Brain microvascular endothelial cell (primary cell): ENCODE measurements at regions not wholly inside any gene's neighbourhood (a gene's known extent, or its start where the extent isn't known, plus 50 kb on each side); places are given as distances from the start of the nearest gene placed in this dataset.

Source experiments
- DNase-seq: peaks from one replicate; pipeline ENCODE4 v3.0.0-alpha.2; 2020
- H3K27ac ChIP-seq: fragments of 250-450 bp; sonication (Bioruptor Pico); 2 replicates; pipeline ENCODE4 v1.5.1; 2020; ENCODE audit warnings: mild to moderate bottlenecking, moderate library complexity
- H3K27me3 ChIP-seq: fragments of 250-450 bp; sonication (Bioruptor Pico); replicated peaks from 2 replicates; pipeline ENCODE4 v1.5.1; 2020; ENCODE audit warnings: mild to moderate bottlenecking
- H3K36me3 ChIP-seq: fragments of 250-450 bp; sonication (Bioruptor Pico); replicated peaks from 2 replicates; pipeline ENCODE4 v1.5.1; 2020; ENCODE audit warnings: mild to moderate bottlenecking
- H3K4me3 ChIP-seq: 2 replicates; pipeline ENCODE4 v1.5.1; 2011; ENCODE audit warnings: low read depth, mild to moderate bottlenecking, control low read depth, low read length, moderate library complexity
- in situ Hi-C: cut with HindIII; loops from 2 replicates; pipeline ENCODE4 v1.10.0; 2017; ENCODE audit warnings: low sequenced_read_pairs, low pct_ligation_motif_present
- TF ChIP-seq, protein P1 (sequence below): IDR thresholded peaks from 2 replicates; pipeline ENCODE4 v1.5.1; 2011; ENCODE audit warnings: low read depth, mild to moderate bottlenecking, moderate library complexity, low read length, control low read depth, inconsistent platforms; ENCODE audit errors: missing control alignments

DNA sequence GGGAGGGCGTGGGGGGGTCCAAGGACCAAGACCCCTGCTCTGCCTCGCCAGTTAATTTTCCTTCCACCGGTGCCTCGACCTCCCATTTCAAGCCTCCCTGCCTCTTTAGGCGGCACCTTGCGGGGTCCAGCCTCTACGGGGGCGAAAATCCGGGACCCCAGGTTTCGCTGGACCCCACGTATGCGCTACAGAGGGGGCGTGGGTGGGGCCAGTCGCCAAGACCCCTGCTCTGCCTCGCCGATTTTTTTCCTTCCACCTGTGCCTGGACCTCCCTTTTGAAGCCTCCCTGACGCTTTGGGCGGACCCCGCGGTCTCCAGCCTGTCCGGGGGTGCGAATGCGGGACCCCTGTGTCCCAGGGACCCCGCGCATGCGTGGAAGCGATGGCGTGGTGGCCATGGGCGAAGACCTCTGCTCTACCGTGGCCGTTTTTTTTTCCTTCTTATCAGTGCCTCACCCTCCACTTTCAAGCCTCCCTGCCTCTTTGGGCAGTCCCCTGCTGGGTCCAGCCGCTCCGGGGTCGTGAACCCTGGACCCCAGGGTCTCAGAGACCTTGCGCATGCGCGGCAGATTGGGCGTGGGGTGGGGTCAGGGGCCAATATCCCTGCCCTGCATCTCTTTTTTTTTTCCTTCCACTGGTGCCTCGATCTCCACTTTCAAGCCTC, 324.2 kb downstream of the ALG10 start:
- Histone ChIP-seq H3K27ac (no peak overlapping the region), H3K27me3 (no peaks in the 10 kb centered on the region), H3K36me3 (no peaks in the 10 kb centered on the region), H3K4me3 (no peak overlapping the region)
- no peak for DNase-seq
- in situ Hi-C loops = no loop called here
- TF ChIP-seq, protein P1, sequence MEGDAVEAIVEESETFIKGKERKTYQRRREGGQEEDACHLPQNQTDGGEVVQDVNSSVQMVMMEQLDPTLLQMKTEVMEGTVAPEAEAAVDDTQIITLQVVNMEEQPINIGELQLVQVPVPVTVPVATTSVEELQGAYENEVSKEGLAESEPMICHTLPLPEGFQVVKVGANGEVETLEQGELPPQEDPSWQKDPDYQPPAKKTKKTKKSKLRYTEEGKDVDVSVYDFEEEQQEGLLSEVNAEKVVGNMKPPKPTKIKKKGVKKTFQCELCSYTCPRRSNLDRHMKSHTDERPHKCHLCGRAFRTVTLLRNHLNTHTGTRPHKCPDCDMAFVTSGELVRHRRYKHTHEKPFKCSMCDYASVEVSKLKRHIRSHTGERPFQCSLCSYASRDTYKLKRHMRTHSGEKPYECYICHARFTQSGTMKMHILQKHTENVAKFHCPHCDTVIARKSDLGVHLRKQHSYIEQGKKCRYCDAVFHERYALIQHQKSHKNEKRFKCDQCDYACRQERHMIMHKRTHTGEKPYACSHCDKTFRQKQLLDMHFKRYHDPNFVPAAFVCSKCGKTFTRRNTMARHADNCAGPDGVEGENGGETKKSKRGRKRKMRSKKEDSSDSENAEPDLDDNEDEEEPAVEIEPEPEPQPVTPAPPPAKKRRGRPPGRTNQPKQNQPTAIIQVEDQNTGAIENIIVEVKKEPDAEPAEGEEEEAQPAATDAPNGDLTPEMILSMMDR = no peak

DNA sequence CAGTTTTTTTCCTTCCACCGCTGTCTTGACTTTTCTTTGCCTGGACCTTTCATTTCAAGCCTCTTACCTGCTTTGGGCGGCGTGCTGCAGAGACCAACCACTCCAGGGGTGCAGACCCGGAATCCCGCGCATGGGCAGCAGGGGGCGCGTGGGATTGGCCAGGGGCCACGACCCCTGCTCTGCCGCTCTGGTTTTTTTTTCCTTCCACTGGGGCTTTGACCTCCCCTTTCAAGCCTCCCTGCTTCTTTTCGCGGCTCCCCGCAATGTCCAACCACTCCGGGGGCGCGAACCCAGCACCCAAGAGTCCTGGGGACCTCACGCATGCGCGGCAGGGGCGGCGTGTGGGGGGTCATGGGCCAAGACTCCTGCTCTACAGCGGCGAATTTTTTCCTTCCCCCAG, 325.1 kb downstream of the ALG10 start:
- in situ Hi-C loops = no loop called here
- H3K27me3 ChIP-seq = no peaks in the 10 kb centered on the region
- no peak overlapping the region for H3K4me3 ChIP-seq
- H3K36me3 ChIP-seq = no peaks in the 10 kb centered on the region
- no peak overlapping the region for H3K27ac ChIP-seq
- DNase-seq = no peak
- TF ChIP-seq, protein P1 = no peak

DNA sequence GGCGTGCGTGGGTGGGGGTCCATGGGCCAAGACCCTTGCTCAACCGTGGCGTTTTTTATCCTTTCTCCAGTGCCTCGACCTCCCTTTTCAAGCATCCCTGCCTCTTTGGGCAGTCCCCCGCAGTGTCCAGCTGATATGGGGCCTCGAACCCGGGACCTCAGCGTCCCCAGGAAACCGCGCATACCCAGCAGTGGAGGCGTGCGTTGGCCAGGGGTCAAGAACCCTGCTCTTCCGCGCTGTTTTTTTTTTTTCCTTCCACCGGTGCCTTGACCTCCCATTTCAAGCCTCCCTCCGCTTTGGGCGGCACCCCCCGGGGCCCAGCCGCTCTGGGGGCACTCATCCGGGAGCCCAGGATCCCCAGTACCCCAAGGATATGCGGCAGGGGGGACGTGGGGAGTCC, 325.8 kb downstream of the ALG10 start:
- H3K4me3 ChIP-seq = no peak overlapping the region
- DNase-seq = no peak
- no peak overlapping the region for H3K27ac ChIP-seq
- in situ Hi-C loops = no loop called here
- no peaks in the 10 kb centered on the region for H3K27me3 ChIP-seq
- H3K36me3 ChIP-seq = no peaks in the 10 kb centered on the region
- TF ChIP-seq, protein P1 = no peak

DNA sequence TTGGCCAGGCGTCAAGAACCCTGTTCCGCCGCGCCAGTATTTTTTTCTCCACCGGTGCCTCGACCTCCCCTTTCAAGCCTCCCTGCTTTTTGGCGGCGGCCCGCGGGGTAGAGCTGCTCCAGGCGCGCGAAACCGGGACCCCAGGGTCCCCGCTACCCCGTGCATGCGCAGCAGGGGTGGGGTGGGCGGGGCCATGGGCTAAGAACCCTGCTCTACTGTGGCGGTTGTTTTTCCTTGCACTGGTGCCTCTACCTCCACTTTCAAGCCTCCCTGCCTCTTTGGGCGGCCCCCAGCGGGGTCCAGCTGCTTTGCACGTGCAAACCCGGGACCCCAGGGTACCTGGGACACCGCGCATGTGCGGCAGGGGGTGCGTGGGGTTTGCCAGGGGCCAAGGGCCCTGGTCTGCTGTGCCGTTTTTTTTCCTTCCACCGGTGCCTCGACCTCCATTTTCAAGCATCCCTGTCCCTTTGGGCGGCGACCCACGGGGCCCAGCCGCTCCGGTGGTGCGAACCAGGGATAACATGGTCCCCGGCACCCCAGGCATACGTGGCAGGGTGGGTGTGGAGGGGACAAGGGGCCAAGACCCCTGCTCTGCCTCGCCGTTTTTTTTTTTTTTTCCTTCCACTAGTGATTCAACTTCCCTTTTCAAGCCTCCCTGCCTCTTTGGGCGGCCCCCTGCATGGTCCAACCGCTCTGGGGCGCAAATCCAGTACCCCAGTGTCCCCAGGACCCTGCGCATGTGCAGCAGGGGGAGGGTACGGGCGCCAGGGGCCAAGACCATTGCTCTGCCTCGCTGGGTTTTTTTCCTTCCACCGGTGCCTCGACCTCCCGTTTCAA, 326.8 kb downstream of the ALG10 start:
- H3K27me3 ChIP-seq = no peaks in the 10 kb centered on the region
- no peaks in the 10 kb centered on the region for H3K36me3 ChIP-seq
- H3K4me3 ChIP-seq = no peak overlapping the region
- H3K27ac ChIP-seq = no peak overlapping the region
- in situ Hi-C loops = no loop called here
- DNase-seq = no peak
- TF ChIP-seq, protein P1 = no peak

DNA sequence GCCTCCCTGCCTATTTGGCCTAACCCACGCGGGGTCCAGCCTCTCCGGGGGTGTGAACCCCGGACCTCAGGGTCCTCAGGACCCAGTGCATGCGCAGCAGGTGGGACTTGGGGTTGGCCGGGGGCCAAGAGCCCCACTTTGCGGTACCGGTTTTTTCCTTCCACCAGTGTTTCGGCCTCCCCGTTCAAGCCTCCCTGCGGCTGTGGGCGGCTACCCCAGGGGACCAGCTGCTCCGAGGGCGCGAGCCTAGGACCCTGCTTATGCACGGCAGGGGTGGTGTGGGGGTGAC, 327.3 kb downstream of the ALG10 start:
- TF ChIP-seq, protein P1 = no peak
- no peak for DNase-seq
- in situ Hi-C loops = no loop called here
- Histone ChIP-seq H3K36me3 (no peaks in the 10 kb centered on the region), H3K27ac (no peak overlapping the region), H3K27me3 (no peaks in the 10 kb centered on the region), H3K4me3 (no peak overlapping the region)
